H1 (cell line): ENCODE measurements at regions not wholly inside any gene's neighbourhood (a gene's known extent, or its start where the extent isn't known, plus 50 kb on each side); places are given as distances from the start of the nearest gene placed in this dataset.

Experiments used
- BACH1 ChIP-seq: IDR thresholded peaks from 2 replicates; pipeline ENCODE4 v1.6.1; 2012; ENCODE audit warnings: low read length, improper control_type of control experiment
- CHD2 ChIP-seq: IDR thresholded peaks from 2 replicates; pipeline ENCODE4 v1.6.1; 2012; ENCODE audit warnings: low read length, improper control_type of control experiment
- EP300 ChIP-seq, 2 experiments: IDR thresholded peaks; 1 replicate in 1 of 2; 2 replicates in 1 of 2; pipeline ENCODE4 v1.6.1; 2011 to 2012; ENCODE audit warnings: low read depth in 2 of 2, low read length in 2 of 2, mild to moderate bottlenecking in 2 of 2, borderline replicate concordance in 1 of 2, inconsistent platforms in 1 of 2, moderate library complexity in 1 of 2
- GTF2F1 ChIP-seq: IDR thresholded peaks from 2 replicates; pipeline ENCODE4 v1.6.1; 2012; ENCODE audit warnings: low read depth, low read length, improper control_type of control experiment, borderline replicate concordance
- MAFK ChIP-seq: IDR thresholded peaks from 2 replicates; pipeline ENCODE4 v1.6.1; 2012; ENCODE audit warnings: low read depth, mild to moderate bottlenecking, improper control_type of control experiment, low read length
- RXRA ChIP-seq: IDR thresholded peaks from 2 replicates; pipeline ENCODE4 v1.6.1; 2011; ENCODE audit warnings: low read depth, mild to moderate bottlenecking, low read length, moderate library complexity; ENCODE audit not compliant: insufficient read depth

DNA sequence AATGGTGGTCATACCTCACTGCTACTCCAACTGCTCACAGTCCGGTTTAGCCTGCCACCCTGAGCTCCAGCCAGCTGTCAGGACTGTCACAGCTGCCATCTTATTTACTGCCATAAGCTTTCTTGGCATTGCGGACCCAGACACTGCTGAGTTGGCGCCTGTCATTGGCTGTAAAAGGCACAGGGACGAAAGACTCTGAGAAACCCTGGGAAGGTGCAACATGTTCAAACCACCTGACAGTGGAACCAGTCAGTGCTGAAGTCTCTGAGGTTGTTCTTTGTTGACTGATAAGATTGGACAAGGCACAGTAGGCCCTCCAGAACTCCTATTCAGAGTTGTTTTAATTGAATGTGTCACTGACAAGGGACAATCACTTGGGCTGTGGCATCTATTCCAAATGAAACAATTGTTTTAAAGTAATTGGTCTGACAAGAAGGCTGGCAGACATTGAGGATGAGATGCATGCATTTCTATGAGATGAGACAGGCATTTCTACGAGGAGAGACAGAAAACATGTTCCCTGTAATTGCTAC, 927.8 kb downstream of the STPG2 start (continued):
- TF ChIP-seq RXRA (no peak), GTF2F1 (no peak), EP300 (IDR thresholded peaks at IDR 0.05; ENCODE audit: borderline replicate concordance in 1 of 2, low read depth in 2 of 2, low read length in 2 of 2) (no peak), MAFK (no peak), BACH1 (no peak), CHD2 (no peak)
